ENCODE measurements at regions not wholly inside any gene's neighbourhood (a gene's known extent, or its start where the extent isn't known, plus 50 kb on each side); places are given as distances from the start of the nearest gene placed in this dataset.

DNA sequence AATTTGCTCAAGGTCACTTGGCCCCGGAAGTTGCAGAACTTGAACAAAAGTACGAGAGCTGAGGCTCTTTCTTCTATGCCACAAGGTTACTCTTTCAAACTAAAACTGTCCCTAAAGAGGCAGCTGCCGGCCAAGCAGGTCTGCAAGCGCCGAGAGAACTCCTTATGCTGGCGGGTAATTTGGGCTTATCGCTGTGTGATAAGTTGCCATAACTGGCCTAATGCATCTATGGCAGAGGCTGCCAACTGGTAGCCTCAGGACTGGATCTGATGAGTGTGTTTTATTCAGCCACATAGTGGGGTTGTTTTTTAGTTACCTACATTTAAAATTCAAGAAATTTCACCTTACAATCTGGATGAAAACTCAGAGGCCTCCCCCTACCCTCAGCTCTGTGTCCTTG lies 68.1 kb upstream of the SPOCK1 start:
- DNase-seq (ENCODE audit: low spot score), result no peak

DNA sequence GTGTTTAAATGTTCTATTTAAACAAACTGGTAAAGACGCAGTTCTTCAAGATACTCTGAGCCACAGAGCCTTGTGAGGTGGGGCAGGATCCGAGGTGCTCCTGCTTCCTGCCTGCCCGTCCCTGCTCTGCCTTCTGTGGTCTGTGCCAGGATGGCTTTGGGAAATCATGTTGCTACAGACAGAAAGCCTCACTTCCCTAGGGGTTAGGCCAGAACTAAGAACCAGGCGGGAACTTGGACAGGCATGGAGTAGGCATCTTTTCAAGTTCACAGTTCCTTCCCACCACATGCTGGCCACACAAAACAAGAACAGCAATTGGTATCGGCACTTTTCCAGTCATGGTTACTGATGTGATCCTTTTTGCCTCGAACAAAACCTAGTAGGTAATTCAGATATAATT lies 67.7 kb upstream of the SPOCK1 start:
- no peak for DNase-seq (ENCODE audit: low spot score)

DNA sequence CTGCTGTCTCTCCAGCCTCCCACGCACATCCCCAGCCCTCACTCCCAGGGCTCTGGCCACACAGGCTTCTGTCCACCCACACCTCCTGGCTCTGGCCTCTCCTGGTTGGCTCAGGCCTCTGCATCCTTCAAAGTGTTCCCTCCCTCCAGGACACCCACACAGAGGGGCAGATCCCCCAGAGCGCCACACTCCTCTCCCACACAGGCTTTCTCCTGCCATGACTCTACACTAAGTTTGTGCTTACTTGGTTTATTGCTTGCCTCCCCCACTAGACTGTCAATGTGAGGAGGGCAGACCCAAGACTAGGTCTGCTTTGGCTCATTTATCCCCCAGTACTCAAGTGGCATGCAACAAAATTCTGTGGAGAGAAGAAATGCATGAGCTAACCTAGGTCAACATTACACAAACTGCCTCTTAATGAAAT lies 67.0 kb upstream of the SPOCK1 start:
- no peak for DNase-seq (ENCODE audit: low spot score)

DNA sequence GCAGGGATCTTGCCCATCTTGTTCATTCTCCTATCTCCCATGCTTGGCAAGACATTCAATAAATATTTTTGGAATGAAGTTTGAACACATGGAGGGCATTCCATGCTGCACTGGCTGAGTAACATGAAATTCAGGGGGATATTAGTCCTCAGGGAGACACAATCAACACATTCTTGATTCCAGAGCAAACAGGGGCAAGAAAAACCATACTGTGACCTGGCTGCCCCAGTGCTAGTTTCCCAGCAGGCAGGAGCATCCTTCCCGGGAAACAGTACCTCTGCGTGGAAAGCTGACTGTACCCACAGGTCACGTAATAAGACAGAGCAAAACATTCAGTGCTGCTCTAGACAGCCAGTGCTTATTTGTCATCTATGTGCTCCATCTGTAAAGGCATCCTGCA lies 66.3 kb upstream of the SPOCK1 start:
- no peak for DNase-seq (ENCODE audit: low spot score)

DNA sequence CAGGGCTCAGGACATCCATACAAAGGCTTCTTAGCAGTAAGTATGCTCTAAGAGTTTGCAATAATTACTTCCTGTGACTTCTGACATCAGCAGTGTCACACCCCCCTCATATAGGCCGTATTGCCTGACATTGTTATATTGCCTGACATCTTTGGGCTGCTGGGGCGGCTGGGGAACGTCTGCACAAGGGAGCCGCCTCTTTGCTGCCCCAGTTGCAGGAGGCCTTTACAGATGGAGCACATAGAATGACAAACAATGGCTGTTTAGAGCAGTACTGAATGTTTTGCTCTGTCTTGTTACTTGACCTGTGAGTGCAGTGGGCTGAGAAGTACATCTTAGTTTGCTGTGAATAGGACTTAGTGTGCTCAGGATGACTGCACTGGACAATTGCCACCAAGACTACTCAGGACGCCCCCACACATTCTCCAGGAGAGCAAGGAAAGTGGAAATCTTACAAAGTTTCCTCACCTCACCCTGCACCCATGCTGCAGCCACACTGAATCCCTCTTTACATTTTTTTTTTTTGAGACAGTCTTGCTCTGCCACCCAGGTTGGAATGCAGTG lies 65.4 kb upstream of the SPOCK1 start:
- peak; percentile 7 for DNase-seq (ENCODE audit: low spot score)

DNA sequence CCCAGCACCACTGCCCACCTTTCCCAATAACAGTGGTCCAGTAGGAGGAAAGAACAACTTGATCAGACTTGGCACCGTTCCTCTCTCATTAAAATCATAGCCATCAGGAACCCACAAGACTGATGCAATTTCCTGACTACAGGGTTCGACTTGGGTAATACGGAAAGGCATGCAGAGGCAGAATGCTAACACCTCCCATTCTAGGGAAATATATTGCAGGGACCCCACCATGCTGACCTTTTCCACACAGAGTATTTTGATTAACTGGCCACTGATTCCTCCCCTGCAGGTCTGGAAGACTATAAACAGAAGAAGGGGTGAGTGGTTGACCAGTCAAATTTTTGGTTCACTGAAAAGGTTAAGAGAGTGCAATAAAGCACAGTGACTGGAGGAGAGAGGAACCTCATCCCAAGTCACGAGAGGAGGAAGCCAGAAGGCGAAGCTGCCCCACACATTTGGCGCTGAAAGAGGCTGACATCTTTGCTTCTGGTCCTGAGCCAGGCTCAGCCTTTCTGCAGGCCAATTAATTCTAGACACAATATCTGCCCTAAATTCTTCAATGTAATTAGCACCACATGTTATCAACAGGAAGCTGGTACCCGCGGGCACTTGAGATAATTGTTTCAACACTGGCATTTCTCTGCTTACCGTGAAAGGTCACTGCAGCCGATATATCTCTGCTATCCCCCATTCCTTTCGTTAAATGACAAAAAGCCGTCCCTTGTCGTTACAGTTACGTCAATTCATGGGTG lies 64.7 kb upstream of the SPOCK1 start:
- DNase-seq (ENCODE audit: low spot score), result peak; percentile 73

DNA sequence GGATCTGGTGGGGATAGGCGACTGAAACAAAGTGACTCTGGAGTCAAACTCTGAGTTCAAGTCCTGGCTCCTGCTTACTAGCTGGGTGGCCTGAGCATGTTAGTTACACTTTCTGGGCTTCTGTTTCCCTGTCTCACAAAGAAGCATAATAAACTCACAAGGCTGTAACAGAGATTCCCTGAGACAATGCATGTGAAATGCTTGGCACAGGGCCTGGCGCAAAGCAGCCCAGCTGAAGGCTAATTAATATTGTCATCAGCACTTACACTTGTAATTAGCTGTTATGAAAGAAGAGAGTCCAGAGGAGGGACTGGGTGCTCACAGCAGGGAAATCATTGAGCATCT lies 64.1 kb upstream of the SPOCK1 start:
- no peak for DNase-seq (ENCODE audit: low spot score)

DNA sequence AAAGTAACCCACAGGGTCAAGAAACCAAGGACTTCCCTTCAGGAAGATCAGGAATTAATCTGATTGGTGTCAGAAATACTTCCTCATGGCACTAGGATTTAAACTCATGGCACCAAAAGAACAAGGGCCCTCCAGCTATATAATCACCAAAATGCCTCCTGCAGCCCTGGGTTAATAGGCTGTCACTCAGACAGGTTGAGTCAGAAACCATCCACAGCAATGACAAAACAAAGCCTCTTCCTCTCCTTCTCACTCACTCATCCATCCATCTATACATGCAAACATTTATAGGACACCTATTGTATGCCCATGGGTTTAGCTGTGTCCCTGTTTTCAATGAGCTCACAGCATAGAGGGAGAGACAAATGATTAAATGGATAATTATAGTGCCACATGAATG lies 62.5 kb upstream of the SPOCK1 start:
- DNase-seq (ENCODE audit: low spot score), result peak; percentile 24

DNA sequence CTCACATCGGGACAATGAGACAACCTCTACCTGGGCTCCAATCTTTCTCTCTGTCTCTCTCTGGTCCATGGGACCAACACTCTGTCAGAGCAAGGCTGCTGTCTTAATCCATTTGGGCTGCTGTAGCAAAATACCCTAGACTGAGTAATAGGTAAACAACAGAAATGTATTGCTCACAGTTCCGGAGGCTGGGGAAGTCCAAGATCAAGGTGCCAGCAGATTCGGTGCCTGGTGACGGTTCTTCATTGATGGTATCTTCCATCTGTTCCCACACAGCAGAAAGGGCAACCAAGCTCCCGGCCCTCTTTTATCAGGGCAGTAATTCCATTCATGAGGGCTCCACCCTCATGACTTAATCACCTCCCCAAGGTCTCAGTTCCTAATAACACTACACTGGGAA lies 61.3 kb upstream of the SPOCK1 start:
- peak; percentile 33 for DNase-seq (ENCODE audit: low spot score)

Data from A172 (cell line).